RWPE2 (cell line): ENCODE measurements at regions not wholly inside any gene's neighbourhood (a gene's known extent, or its start where the extent isn't known, plus 50 kb on each side); places are given as distances from the start of the nearest gene placed in this dataset.

Source experiments
- ATAC-seq: fragments of 200-7000 bp; cut with Tn5 transposase; 3 replicates; pipeline ENCODE4 v1.9.1; 2021; ENCODE audit warnings: low read depth
- DNase-seq: peaks from one replicate; pipeline ENCODE4 v3.0.0-alpha.2; 2020; ENCODE audit warnings: low spot score
- H3K27ac ChIP-seq: fragments of 450-650 bp; 2 replicates; pipeline ENCODE4 v1.5.1; 2017; ENCODE audit warnings: mild to moderate bottlenecking; ENCODE audit not compliant: poor library complexity, severe bottlenecking
- H3K27me3 ChIP-seq: fragments of 250-450 bp; sonication (Bioruptor Pico); 2 replicates; pipeline ENCODE4 v1.5.1; 2021; ENCODE audit warnings: mild to moderate bottlenecking, moderate library complexity; ENCODE audit not compliant: insufficient read depth, poor library complexity, severe bottlenecking
- H3K36me3 ChIP-seq: fragments of 250-450 bp; sonication (Bioruptor Pico); 2 replicates; pipeline ENCODE4 v1.5.1; 2020; ENCODE audit warnings: low read depth, mild to moderate bottlenecking, moderate library complexity
- H3K4me1 ChIP-seq: fragments of 250-450 bp; sonication (Bioruptor Pico); 2 replicates; pipeline ENCODE4 v1.5.1; 2021; ENCODE audit warnings: mild to moderate bottlenecking, moderate library complexity; ENCODE audit not compliant: insufficient read depth, poor library complexity, severe bottlenecking
- H3K4me3 ChIP-seq: fragments of 250-450 bp; sonication (Bioruptor Pico); 2 replicates; pipeline ENCODE4 v1.5.1; 2021; ENCODE audit warnings: mild to moderate bottlenecking, moderate library complexity; ENCODE audit not compliant: severe bottlenecking
- H3K9me3 ChIP-seq: fragments of 250-450 bp; sonication (Bioruptor Pico); 2 replicates; pipeline ENCODE4 v1.5.1; 2021; ENCODE audit warnings: mild to moderate bottlenecking, moderate library complexity; ENCODE audit not compliant: severe bottlenecking
- TF ChIP-seq, protein P1 (sequence below): fragments of 450-650 bp; IDR thresholded peaks from one replicate; pipeline ENCODE4 v1.5.1; 2017; ENCODE audit warnings: mild to moderate bottlenecking, moderate library complexity; ENCODE audit not compliant: poor library complexity, severe bottlenecking

GRCh38 chr16:9687737-9688319 lies 494.4 kb downstream of the GRIN2A start:
- H3K9me3 ChIP-seq = no peaks in the 10 kb centered on the region
- H3K4me3 ChIP-seq = no peak overlapping the region
- TF ChIP-seq, protein P1, sequence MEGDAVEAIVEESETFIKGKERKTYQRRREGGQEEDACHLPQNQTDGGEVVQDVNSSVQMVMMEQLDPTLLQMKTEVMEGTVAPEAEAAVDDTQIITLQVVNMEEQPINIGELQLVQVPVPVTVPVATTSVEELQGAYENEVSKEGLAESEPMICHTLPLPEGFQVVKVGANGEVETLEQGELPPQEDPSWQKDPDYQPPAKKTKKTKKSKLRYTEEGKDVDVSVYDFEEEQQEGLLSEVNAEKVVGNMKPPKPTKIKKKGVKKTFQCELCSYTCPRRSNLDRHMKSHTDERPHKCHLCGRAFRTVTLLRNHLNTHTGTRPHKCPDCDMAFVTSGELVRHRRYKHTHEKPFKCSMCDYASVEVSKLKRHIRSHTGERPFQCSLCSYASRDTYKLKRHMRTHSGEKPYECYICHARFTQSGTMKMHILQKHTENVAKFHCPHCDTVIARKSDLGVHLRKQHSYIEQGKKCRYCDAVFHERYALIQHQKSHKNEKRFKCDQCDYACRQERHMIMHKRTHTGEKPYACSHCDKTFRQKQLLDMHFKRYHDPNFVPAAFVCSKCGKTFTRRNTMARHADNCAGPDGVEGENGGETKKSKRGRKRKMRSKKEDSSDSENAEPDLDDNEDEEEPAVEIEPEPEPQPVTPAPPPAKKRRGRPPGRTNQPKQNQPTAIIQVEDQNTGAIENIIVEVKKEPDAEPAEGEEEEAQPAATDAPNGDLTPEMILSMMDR = no peak
- no peak for ATAC-seq
- peaks cover 3% of the 10 kb centered on the region for H3K27me3 ChIP-seq
- H3K36me3 ChIP-seq = no peaks in the 10 kb centered on the region
- no peak overlapping the region for H3K27ac ChIP-seq
- DNase-seq = no peak
- H3K4me1 ChIP-seq = no peaks in the 10 kb centered on the region

- H3K27ac ChIP-seq = no peak overlapping the region
- TF ChIP-seq, protein P1 = no peak
- no peaks in the 10 kb centered on the region for H3K9me3 ChIP-seq
- H3K27me3 ChIP-seq = peaks cover 3% of the 10 kb centered on the region
- ATAC-seq = no peak
- no peaks in the 10 kb centered on the region for H3K36me3 ChIP-seq
- no peak overlapping the region for H3K4me3 ChIP-seq
- no peaks in the 10 kb centered on the region for H3K4me1 ChIP-seq
- DNase-seq = no peak
These were observed 492.6 kb downstream of the GRIN2A start for GRCh38 chr16:9689597-9689996.

- H3K27me3 ChIP-seq = peaks cover 3% of the 10 kb centered on the region
- DNase-seq (no peak), ATAC-seq (no peak)
- H3K9me3 ChIP-seq = no peaks in the 10 kb centered on the region
- H3K36me3 ChIP-seq = no peaks in the 10 kb centered on the region
- H3K4me3 ChIP-seq = no peak overlapping the region
- H3K27ac ChIP-seq = no peak overlapping the region
- no peaks in the 10 kb centered on the region for H3K4me1 ChIP-seq
- TF ChIP-seq, protein P1 = no peak
These were observed 487.1 kb downstream of the GRIN2A start for GRCh38 chr16:9695152-9695551.
